ENCODE measurements at regions not wholly inside any gene's neighbourhood (a gene's known extent, or its start where the extent isn't known, plus 50 kb on each side); places are given as distances from the start of the nearest gene placed in this dataset.

- TF ChIP-seq ZBTB11 (CRISPR knock-in tag; IDR thresholded peaks at IDR 0.05) = no peak
These were observed 195.2 kb upstream of the SLC24A3 start (continued) for GRCh38 chr20:19017104-19017690.

- Histone ChIP-seq H3K9me1 (ENCODE audit: control insufficient read depth, insufficient read depth, low read length) (no peaks in the 10 kb centered on the region), H3K9ac (ENCODE audit: insufficient read depth in 1 of 2, low read depth in 2 of 2, low read length in 2 of 2) (no peak overlapping the region), H2AFZ (ENCODE audit: low read depth, low read length) (no peak overlapping the region), H3K79me2 (ENCODE audit: control insufficient read depth, insufficient read depth, low read length) (no peaks in the 10 kb centered on the region), H3K4me2 (ENCODE audit: insufficient read depth, low read length) (no peak overlapping the region), H3K27me3 (ENCODE audit: control insufficient read depth in 2 of 2, insufficient read depth in 2 of 2, low read length in 2 of 2) (no peaks in the 10 kb centered on the region), H3K4me3 (no peak overlapping the region), H3K4me1 (replicated peaks in 1 of 2; ENCODE audit: control insufficient read depth in 2 of 2, insufficient read depth in 2 of 2, low read length in 2 of 2) (no peaks in the 10 kb centered on the region), H4K20me1 (replicated peaks; ENCODE audit: control insufficient read depth, insufficient read depth, low read length) (no peaks in the 10 kb centered on the region), H3K27ac (ENCODE audit: extremely low read depth, low read depth, low read length) (no peak overlapping the region), H3K9me3 (replicated peaks; ENCODE audit: control insufficient read depth, insufficient read depth, low read depth, low read length) (no peaks in the 10 kb centered on the region), H3K36me3 (ENCODE audit: control insufficient read depth, insufficient read depth, low read length) (no peaks in the 10 kb centered on the region)
- in situ Hi-C loops (cut with MboI) = no loop called here
- no TSS peak for BruUV-seq (replicated peaks)
- FAIRE-seq = no peak
- CTCF ChIA-PET (ENCODE audit: low intra/inter-chr PET ratio) = no interaction called here
- WGBS (ENCODE audit: insufficient coverage, low coverage, missing lambda C conversion rate) = 0% methylated on average over 3 of the region's 5 CpGs
- POLR2A ChIA-PET = no interaction called here
- intact Hi-C loops (cut with micrococcal nuclease) = no loop called here
- DNase-seq (ENCODE audit: extremely low read depth in 1 of 4, low spot score in 3 of 4) = no peak
- ATAC-seq = no peak
- TF ChIP-seq CEBPB (tag; IDR thresholded peaks at IDR 0.05) (no peak), PHF8 (IDR thresholded peaks at IDR 0.05; ENCODE audit: borderline replicate concordance, low read length) (no peak), MTA2 (IDR thresholded peaks at IDR 0.05; ENCODE audit: low read depth) (no peak), GTF3C2 (IDR thresholded peaks at IDR 0.05; ENCODE audit: borderline replicate concordance, extremely low read depth, insufficient read length) (no peak), FIP1L1 (IDR thresholded peaks at IDR 0.05; ENCODE audit: low read depth, low read length, poor library complexity, severe bottlenecking) (no peak), USF2 (CRISPR knock-in tag; IDR thresholded peaks at IDR 0.05) (no peak)
- TF ChIP-seq, protein P1, sequence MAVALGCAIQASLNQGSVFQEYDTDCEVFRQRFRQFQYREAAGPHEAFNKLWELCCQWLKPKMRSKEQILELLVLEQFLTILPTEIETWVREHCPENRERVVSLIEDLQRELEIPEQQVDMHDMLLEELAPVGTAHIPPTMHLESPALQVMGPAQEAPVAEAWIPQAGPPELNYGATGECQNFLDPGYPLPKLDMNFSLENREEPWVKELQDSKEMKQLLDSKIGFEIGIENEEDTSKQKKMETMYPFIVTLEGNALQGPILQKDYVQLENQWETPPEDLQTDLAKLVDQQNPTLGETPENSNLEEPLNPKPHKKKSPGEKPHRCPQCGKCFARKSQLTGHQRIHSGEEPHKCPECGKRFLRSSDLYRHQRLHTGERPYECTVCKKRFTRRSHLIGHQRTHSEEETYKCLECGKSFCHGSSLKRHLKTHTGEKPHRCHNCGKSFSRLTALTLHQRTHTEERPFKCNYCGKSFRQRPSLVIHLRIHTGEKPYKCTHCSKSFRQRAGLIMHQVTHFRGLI (CRISPR knock-in tag; IDR thresholded peaks at IDR 0.05) = no peak
- TF ChIP-seq, protein P2, sequence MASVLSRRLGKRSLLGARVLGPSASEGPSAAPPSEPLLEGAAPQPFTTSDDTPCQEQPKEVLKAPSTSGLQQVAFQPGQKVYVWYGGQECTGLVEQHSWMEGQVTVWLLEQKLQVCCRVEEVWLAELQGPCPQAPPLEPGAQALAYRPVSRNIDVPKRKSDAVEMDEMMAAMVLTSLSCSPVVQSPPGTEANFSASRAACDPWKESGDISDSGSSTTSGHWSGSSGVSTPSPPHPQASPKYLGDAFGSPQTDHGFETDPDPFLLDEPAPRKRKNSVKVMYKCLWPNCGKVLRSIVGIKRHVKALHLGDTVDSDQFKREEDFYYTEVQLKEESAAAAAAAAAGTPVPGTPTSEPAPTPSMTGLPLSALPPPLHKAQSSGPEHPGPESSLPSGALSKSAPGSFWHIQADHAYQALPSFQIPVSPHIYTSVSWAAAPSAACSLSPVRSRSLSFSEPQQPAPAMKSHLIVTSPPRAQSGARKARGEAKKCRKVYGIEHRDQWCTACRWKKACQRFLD (CRISPR knock-in tag; IDR thresholded peaks at IDR 0.05) = no peak
These were observed 193.6 kb upstream of the SLC24A3 start for GRCh38 chr20:19018881-19019280.
